GM18499 (cell line): ENCODE measurements at regions not wholly inside any gene's neighbourhood (a gene's known extent, or its start where the extent isn't known, plus 50 kb on each side); places are given as distances from the start of the nearest gene placed in this dataset.
A peak's percentile ranks its signal among the peaks of the same experiment; 100 is the strongest.

ENCODE experiments used
- ATAC-seq: cut with Tn5 transposase; IDR thresholded peaks from one replicate; pipeline ENCODE4 v1.9.1; 2021; ENCODE audit warnings: moderate number of reproducible peaks; ENCODE audit not compliant: insufficient read depth, unreplicated experiment

- no peak for ATAC-seq
Observed at GRCh38 chr4:35824231-35824630, 420.1 kb downstream of the ARAP2 start.

DNA sequence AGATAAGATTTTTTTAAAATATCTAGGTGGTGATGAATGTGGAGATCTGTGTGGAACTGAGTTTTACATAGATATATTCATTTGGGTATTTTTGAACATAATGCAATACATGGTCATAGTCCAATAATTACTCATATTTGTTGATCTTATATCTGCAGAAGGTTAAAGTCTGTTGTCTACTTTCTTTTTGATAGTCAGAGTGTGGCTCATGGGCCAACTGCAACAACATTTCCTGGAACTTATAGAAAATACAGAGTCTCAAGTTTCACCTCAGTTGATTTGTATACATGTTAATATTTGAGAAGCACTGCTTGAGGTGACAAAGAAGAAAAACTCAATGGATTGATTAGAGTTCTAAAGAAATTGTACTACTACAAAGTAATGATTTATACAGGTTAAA, 408.4 kb downstream of the ARAP2 start:
- no peak for ATAC-seq

- no peak for ATAC-seq
Observed at GRCh38 chr4:35836596-35836995, 407.7 kb downstream of the ARAP2 start.

DNA sequence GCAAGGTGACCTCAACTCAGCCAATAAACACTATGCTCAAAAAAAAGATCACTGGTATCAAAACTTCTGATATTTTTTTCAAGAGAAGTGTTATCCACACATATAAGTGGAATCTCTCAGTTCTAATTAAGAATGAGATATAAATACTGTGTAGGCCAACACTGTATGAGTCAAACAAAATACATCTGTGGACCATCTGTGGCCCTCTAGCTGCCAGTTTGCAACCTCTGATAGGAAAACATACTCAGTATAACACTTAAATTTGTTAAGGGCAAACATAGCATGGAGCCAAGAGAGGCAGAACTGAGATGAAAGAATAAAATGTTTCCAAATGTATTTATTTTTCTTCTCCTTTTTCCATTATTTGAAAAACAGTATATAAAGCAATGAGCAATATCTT, 377.3 kb downstream of the ARAP2 start:
- ATAC-seq: no peak

- no peak for ATAC-seq
Observed at GRCh38 chr4:35872273-35872672, 372.0 kb downstream of the ARAP2 start.

DNA sequence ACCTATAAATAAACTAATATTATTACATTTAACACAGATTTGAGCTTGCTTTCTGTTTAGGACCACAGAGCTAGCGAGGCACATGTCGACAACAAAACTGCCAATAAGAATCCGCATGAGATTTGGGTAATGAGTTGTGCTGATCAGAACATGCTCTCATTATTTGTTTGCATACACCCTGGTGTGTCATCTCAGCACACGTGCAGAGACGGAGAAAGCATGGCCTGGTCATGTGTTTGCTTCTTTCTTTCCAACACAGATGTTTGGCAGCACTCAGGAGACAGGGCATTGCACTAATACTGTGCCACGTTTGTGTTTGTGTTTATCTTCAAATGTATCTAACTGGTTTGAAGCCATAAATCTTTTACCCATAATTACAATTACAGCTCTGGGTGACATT, 364.8 kb downstream of the ARAP2 start:
- no peak for ATAC-seq

- no peak for ATAC-seq
Observed at GRCh38 chr4:35883108-35883507, 361.2 kb downstream of the ARAP2 start.

DNA sequence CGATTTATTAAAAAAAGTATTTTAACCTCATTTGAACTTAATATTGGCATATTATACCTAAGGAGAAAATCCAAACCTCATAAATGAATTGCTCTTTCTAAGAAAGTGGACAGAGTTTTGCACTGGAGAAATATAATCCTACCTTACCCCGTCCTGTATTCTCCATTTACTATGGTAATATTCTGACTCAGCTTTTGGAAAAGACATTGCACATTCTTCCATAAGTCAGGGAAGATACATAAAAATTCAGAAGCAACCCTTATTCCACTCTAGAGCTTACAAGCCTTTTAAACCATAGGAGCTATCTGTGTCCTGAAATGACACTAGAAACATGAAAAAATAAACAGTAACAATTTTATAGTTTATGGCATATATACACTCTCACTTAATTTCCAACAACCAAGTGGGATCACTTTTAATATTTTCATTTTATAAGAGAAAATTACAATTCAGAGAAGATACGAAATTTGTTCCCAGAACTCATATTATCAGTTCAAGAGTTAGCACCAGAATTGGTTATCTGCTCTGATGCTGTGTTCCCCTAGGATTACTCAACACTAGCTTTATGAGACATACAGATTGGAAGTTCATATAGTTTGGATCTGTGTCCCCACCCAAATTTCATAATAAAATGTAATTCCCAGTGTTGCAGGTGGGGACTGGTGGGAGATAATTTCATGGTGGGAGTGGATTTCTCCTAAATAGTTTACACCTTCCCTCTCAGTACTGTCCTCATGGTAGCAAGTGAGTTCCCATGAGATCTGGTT, 359.4 kb downstream of the ARAP2 start:
- no peak for ATAC-seq

- ATAC-seq: no peak
Observed at GRCh38 chr4:35897808-35898207, 346.5 kb downstream of the ARAP2 start.

GRCh38 chr4:35900286-35901243, 343.7 kb downstream of the ARAP2 start:
- ATAC-seq: no peak

- peak; percentile 93 for ATAC-seq
Observed at GRCh38 chr4:35912174-35912573, 332.1 kb downstream of the ARAP2 start.

DNA sequence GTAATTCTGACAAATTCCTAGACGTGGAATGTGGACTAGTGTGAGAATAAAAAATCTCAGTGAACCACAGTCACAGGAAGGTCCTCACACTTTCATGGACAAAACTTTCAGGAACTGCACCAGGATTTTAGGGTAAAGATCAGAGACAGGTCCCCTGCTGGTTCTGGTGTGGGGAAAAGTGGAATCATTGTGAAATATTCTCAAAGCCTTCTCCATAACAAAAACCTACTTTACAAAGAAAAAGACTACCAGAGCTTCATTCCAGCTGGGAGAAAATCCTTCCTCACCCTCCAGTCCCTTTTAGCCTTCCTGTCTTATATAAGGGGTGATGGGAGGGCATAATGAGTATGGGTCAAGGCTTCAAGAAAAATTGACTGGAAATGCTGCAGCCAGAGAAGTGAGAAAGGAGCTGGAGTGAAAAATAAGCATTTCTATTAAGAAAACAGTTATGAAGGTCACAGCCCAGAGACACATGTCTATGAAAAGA, 325.8 kb downstream of the ARAP2 start:
- ATAC-seq: no peak

- peak; percentile 87 for ATAC-seq
Observed at GRCh38 chr4:35925806-35926205, 318.5 kb downstream of the ARAP2 start.

GRCh38 chr4:35926788-35927187, 317.5 kb downstream of the ARAP2 start:
- ATAC-seq: no peak

DNA sequence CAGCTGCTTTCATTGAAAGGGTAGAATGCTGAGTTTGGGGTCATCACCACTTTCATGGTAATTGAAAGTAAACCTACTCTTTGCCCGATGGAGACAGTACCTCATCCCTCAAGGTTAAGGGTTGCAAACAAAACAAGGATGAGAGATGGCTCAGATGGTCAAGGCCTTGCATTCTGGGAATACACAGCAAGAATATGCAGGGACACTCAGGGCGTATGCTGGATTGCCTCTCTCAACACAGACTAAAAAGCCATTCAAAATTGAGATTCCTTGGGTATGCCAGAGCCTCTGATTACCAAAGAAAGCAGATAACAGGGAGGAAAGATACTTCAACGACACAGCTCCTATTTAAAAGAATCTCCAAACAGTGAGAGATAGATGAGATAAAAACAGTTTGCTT, 310.4 kb downstream of the ARAP2 start:
- no peak for ATAC-seq

DNA sequence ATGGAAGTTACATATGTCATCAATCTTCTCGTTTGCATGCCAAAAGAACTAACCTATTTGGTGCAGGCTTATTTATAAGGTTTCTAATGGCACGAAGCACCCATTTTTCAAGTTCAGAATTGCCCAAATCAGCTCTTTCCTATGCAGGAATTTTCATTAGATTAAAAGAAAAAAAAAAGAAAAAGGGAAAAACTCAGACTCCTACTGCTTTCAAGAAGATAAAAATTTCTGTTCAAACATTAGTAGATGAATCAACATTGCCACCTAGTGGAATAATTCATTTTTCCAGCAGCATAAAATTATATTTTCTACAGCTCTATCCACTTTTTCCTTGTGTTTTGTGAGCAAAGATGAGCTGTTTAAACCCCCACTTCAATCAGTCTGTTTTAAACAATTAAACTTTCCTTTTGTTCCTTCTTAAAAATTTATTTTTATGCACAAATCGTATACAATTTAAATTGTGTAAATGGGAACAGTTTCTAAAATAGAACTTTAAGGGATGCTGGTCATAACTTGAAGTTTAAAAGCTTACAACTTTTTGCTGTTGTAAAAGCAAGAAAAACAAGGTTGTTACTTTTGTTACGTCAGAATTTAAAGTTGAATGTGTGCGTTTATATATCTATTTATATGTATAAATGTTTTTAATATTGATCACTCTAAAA, 309.9 kb downstream of the ARAP2 start:
- no peak for ATAC-seq

DNA sequence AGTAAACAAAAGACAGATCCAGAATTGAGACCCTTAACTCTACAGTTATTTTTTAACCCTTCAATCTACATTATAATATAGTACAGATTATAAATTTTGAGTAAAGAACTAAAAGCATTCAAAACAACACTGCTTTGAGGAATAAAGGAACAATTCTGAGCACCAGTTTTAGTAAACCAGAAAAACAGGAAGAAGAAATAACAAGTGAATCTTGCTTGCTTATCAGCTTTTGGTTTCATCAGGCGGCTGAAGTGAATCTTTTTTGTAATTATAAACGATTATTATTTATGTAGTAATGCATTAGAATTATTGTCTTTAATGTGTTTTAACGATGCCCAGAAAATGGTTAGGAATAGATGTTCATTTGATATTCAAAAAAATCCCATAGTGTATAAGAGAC, 305.4 kb downstream of the ARAP2 start:
- no peak for ATAC-seq

DNA sequence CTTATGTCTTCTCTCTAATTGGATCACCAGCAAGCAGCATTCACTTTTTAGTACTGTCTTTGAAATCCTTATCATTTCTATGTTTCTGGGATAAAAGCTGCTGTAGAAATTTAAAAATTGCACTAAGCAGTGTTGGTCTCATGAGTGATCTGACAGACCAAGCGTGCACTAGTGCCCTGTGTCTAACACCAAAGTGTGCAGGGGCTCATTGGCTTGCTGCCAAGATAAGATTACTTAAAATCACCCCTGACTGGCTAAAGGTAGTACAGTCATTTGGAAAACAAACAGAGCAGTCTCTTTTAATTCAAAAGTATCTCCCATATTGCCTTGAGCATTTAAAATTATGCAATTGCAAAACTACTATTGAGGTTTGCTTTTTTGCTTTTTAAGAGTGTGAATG, 304.6 kb downstream of the ARAP2 start:
- no peak for ATAC-seq

DNA sequence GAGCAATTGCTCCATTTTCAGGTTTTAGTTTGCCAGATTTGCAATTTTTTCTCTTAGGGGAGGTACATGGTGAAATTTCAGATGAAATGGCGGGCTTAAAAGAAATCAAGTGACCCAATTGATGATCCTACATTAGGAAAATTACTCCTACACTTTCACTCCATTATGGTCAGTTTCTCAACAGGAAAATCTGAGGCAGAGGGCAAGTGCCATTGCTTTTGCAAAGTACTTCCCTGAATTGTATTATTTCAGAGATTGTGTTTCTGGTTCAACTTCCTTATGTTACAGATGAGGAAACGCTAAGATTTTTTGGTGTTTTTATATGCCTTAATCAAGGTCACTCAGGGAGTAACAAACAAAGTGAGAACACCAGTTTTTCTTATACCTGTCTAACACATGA, 302.2 kb downstream of the ARAP2 start:
- ATAC-seq: no peak

DNA sequence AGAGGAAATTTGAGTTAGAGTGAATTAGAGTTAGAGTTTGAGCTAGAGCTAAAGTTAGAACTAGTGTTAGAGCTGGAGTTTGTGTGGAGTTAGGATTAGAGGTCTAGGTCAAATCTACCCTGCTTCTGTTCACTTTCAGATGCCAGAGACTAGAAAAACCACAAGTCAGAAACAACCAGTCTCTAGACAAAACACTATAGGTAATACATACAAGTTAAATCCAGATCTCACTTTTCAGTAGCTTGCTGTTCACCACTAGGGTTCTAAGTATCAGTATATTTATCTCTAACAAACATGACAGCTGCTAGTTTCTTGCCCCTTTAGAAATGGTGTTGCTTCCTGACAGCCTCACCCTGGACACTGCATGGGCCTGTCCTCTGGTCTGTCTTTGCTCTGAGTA, 300.7 kb downstream of the ARAP2 start:
- no peak for ATAC-seq

DNA sequence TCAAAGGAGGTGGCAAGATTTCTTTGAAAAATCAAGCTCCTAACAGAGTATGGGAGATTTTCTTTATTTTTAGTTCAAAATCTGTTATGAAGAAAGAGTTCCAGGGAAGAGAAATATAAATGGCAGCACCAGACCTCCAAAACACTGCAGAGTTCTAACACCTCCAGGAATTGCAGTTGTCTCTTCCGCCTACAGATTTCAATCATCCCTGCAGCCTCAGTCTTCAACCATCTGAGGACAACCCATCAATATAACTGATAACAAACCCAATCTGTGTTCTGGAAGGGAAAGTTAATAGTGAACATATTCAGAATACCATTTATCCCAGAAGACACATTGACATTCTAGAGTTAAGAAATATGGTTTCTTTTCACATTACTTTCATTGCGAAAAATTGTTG, 296.1 kb downstream of the ARAP2 start:
- no peak for ATAC-seq
